HEK293 (cell line): ENCODE measurements at regions not wholly inside any gene's neighbourhood (a gene's known extent, or its start where the extent isn't known, plus 50 kb on each side); places are given as distances from the start of the nearest gene placed in this dataset.

Source experiments
- CTCF ChIA-PET: fragments of 350-600 bp; formaldehyde crosslinking; extraction: SDS; loops from one replicate; lab custom pipeline; 2021; ENCODE audit warnings: antibody characterized with exemption; lab: Yijun Ruan, JAX
- POLR2A ChIA-PET: fragments of 300-600 bp; formaldehyde crosslinking; extraction: SDS; loops from one replicate; lab custom pipeline; 2020; ENCODE audit warnings: antibody characterized with exemption, inconsistent platforms; lab: Yijun Ruan, JAX
- H3K27ac ChIP-seq: fragments of 200-500 bp; sonication (Bioruptor generic); 2 replicates; pipeline ENCODE4 v1.5.1; 2014; ENCODE audit warnings: low read depth, low read length, control low read depth, inconsistent platforms; ENCODE audit errors: extremely low read depth
- H3K36me3 ChIP-seq, 2 experiments: fragments of 200-500 bp in 1 of 2; sonication (Bioruptor generic) in 1 of 2; 1 replicate in 1 of 2; 2 replicates in 1 of 2; pipeline ENCODE4 v1.5.1; 2014 to 2017; ENCODE audit warnings: inconsistent platforms in 2 of 2, low read length in 2 of 2; ENCODE audit not compliant: control insufficient read depth in 2 of 2, insufficient read depth in 1 of 2
- H3K4me1 ChIP-seq: fragments of 200-500 bp; sonication (Bioruptor generic); 2 replicates; pipeline ENCODE4 v1.5.1; 2014; ENCODE audit warnings: mild to moderate bottlenecking, low read length, inconsistent platforms; ENCODE audit not compliant: control insufficient read depth, insufficient read depth
- H3K4me3 ChIP-seq: 2 replicates; pipeline ENCODE4 v1.5.1; 2011; ENCODE audit warnings: low read depth, mild to moderate bottlenecking, control low read depth, low read length, moderate library complexity
- H3K9me3 ChIP-seq: fragments of 200-500 bp; sonication (Bioruptor generic); 2 replicates; pipeline ENCODE4 v1.5.1; 2014; ENCODE audit warnings: low read depth, low read length, inconsistent platforms; ENCODE audit not compliant: control insufficient read depth, insufficient read depth
- BCL11B ChIP-seq: fragments of 450-650 bp; formaldehyde crosslinking; IDR thresholded peaks from 2 replicates; pipeline ENCODE4 v1.5.1; 2016; ENCODE audit warnings: low read depth, missing biosample characterization, missing genetic modification characterization
- ZFHX2 ChIP-seq: fragments of 450-650 bp; formaldehyde crosslinking; conservative IDR thresholded peaks from 2 replicates; pipeline ENCODE4 v1.5.1; 2016; ENCODE audit warnings: missing biosample characterization, missing genetic modification characterization
- ZNF138 ChIP-seq: fragments of 450-650 bp; formaldehyde crosslinking; IDR thresholded peaks from 2 replicates; pipeline ENCODE4 v1.5.1; 2016; ENCODE audit warnings: missing biosample characterization, missing genetic modification characterization, borderline replicate concordance
- ZNF16 ChIP-seq: fragments of 450-650 bp; formaldehyde crosslinking; IDR thresholded peaks from 2 replicates; pipeline ENCODE4 v1.5.1; 2016; ENCODE audit warnings: low read depth, missing biosample characterization, missing genetic modification characterization
- ZNF211 ChIP-seq: fragments of 450-650 bp; formaldehyde crosslinking; IDR thresholded peaks from 2 replicates; pipeline ENCODE4 v1.5.1; 2016; ENCODE audit warnings: low read depth, missing biosample characterization, missing genetic modification characterization
- ZNF214 ChIP-seq: fragments of 450-650 bp; formaldehyde crosslinking; IDR thresholded peaks from 2 replicates; pipeline ENCODE4 v1.5.1; 2017; ENCODE audit warnings: missing biosample characterization, mild to moderate bottlenecking, missing genetic modification characterization, borderline replicate concordance
- ZNF350 ChIP-seq: fragments of 450-650 bp; formaldehyde crosslinking; IDR thresholded peaks from 2 replicates; pipeline ENCODE4 v1.5.0; 2017; ENCODE audit warnings: missing biosample characterization, mild to moderate bottlenecking, missing genetic modification characterization
- ZNF426 ChIP-seq: fragments of 450-650 bp; formaldehyde crosslinking; IDR thresholded peaks from 2 replicates; pipeline ENCODE4 v1.5.1; 2017; ENCODE audit warnings: missing biosample characterization, missing genetic modification characterization, mild to moderate bottlenecking, inconsistent platforms, moderate library complexity
- ZNF621 ChIP-seq: fragments of 450-650 bp; formaldehyde crosslinking; IDR thresholded peaks from 2 replicates; pipeline ENCODE4 v1.5.1; 2017; ENCODE audit warnings: missing biosample characterization, missing genetic modification characterization
- ZNF629 ChIP-seq: fragments of 450-650 bp; formaldehyde crosslinking; IDR thresholded peaks from 2 replicates; pipeline ENCODE4 v1.5.1; 2017; ENCODE audit warnings: missing biosample characterization, missing genetic modification characterization
- ZNF776 ChIP-seq: fragments of 450-650 bp; formaldehyde crosslinking; IDR thresholded peaks from 2 replicates; pipeline ENCODE4 v1.5.0; 2017; ENCODE audit warnings: missing biosample characterization, missing genetic modification characterization, borderline replicate concordance
- ZNF791 ChIP-seq: fragments of 450-650 bp; formaldehyde crosslinking; IDR thresholded peaks from 2 replicates; pipeline ENCODE4 v1.5.1; 2016; ENCODE audit warnings: missing biosample characterization, missing genetic modification characterization
- TF ChIP-seq, protein P1 (sequence below): fragments of 450-650 bp; formaldehyde crosslinking; IDR thresholded peaks from 2 replicates; pipeline ENCODE4 v1.5.1; 2017; ENCODE audit warnings: missing biosample characterization, missing genetic modification characterization
- TF ChIP-seq, protein P2 (sequence below): fragments of 450-650 bp; formaldehyde crosslinking; IDR thresholded peaks from 2 replicates; pipeline ENCODE4 v1.5.1; 2016; ENCODE audit warnings: missing biosample characterization, missing genetic modification characterization
- TF ChIP-seq, protein P3 (sequence below): fragments of 450-650 bp; formaldehyde crosslinking; IDR thresholded peaks from 2 replicates; pipeline ENCODE4 v1.5.1; 2016; ENCODE audit warnings: missing biosample characterization, missing genetic modification characterization, borderline replicate concordance
- TF ChIP-seq, protein P4 (sequence below): fragments of 450-650 bp; formaldehyde crosslinking; IDR thresholded peaks from 2 replicates; pipeline ENCODE4 v1.5.1; 2016; ENCODE audit warnings: missing biosample characterization, missing genetic modification characterization, low read depth
- TF ChIP-seq, protein P5 (sequence below): fragments of 450-650 bp; formaldehyde crosslinking; IDR thresholded peaks from 2 replicates; pipeline ENCODE4 v1.5.1; 2016; ENCODE audit warnings: missing biosample characterization, missing genetic modification characterization, borderline replicate concordance
- TF ChIP-seq, protein P6 (sequence below): fragments of 450-650 bp; formaldehyde crosslinking; IDR thresholded peaks from 2 replicates; pipeline ENCODE4 v1.5.1; 2016; ENCODE audit warnings: missing biosample characterization, missing genetic modification characterization

DNA sequence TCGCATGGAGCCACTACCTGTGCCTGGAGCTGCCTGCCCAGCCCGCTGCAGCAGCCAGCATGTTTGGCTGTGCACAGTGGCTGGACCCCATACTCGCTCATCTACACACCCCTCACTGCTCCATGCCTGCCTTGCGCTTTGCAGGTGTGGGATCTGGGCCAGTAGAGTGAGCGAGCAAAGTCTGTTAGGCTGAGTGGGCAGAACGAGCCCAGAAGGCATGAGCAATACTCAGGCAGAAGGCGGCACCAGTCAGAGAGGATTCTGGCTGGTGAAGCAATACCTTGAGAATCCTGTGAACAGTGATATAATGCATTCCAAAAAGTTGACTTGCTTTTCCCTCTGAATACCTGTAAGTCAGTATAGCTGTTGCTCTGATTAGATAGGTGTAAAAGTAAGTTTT lies 816.4 kb downstream of the KCNT2 start (continued):
- TF ChIP-seq, protein P1, sequence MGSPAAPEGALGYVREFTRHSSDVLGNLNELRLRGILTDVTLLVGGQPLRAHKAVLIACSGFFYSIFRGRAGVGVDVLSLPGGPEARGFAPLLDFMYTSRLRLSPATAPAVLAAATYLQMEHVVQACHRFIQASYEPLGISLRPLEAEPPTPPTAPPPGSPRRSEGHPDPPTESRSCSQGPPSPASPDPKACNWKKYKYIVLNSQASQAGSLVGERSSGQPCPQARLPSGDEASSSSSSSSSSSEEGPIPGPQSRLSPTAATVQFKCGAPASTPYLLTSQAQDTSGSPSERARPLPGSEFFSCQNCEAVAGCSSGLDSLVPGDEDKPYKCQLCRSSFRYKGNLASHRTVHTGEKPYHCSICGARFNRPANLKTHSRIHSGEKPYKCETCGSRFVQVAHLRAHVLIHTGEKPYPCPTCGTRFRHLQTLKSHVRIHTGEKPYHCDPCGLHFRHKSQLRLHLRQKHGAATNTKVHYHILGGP (tag by site-specific recombination): no peak
- TF ChIP-seq ZNF214 (tag by site-specific recombination): no peak
- TF ChIP-seq ZNF16 (tag by site-specific recombination): no peak
- TF ChIP-seq BCL11B (tag by site-specific recombination): no peak
- TF ChIP-seq, all 188 proteins: peak for 0

DNA sequence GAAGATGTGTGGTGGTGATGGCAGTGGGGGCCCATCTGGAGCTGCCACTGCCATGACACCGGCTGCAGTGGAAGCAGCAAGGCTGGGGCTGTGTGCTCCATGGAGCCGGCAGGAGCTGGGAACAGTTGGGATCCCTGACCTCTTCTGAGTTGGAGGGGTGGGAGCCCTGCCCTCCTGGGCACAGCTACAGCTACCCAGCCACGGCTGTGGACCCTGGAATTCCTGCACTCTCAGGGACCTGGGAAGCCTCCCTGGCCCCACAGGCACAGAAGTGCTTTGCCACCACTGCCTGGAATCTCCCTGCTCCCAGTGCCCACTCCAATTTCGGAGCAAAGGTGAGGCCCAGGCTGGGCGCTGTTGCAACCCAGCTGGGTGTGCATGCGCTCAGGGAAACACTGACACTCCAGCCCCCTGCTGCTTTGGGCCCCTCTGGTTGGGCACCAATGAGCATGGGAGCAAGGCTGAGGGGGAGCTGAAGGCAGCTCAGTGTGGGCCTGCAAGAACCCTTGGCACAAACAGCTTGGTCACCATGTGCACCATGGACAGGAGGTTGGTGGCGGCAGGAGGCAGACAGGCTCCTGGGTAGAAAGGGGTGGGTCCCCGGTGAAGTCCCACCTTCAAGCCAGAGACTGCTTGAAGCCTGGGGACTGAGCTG lies 817.6 kb downstream of the KCNT2 start:
- ChIA-PET POLR2A (no interaction called here), CTCF (no interaction called here)
- Histone ChIP-seq H3K36me3 (no peaks in the 10 kb centered on the region), H3K9me3 (no peaks in the 10 kb centered on the region), H3K27ac (no peak overlapping the region), H3K4me3 (no peak overlapping the region), H3K4me1 (no peaks in the 10 kb centered on the region)
- TF ChIP-seq ZNF211 (tag by site-specific recombination) (no peak), ZNF426 (tag by site-specific recombination) (no peak), ZNF350 (no peak), ZNF776 (tag by site-specific recombination) (no peak), ZNF621 (no peak), ZFHX2 (no peak), ZNF791 (tag by site-specific recombination) (no peak), ZNF629 (no peak), ZNF138 (no peak)
- TF ChIP-seq, protein P2, sequence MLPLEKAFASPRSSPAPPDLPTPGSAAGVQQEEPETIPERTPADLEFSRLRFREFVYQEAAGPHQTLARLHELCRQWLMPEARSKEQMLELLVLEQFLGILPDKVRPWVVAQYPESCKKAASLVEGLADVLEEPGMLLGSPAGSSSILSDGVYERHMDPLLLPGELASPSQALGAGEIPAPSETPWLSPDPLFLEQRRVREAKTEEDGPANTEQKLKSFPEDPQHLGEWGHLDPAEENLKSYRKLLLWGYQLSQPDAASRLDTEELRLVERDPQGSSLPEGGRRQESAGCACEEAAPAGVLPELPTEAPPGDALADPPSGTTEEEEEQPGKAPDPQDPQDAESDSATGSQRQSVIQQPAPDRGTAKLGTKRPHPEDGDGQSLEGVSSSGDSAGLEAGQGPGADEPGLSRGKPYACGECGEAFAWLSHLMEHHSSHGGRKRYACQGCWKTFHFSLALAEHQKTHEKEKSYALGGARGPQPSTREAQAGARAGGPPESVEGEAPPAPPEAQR (tag by site-specific recombination): no peak
- TF ChIP-seq, protein P3, sequence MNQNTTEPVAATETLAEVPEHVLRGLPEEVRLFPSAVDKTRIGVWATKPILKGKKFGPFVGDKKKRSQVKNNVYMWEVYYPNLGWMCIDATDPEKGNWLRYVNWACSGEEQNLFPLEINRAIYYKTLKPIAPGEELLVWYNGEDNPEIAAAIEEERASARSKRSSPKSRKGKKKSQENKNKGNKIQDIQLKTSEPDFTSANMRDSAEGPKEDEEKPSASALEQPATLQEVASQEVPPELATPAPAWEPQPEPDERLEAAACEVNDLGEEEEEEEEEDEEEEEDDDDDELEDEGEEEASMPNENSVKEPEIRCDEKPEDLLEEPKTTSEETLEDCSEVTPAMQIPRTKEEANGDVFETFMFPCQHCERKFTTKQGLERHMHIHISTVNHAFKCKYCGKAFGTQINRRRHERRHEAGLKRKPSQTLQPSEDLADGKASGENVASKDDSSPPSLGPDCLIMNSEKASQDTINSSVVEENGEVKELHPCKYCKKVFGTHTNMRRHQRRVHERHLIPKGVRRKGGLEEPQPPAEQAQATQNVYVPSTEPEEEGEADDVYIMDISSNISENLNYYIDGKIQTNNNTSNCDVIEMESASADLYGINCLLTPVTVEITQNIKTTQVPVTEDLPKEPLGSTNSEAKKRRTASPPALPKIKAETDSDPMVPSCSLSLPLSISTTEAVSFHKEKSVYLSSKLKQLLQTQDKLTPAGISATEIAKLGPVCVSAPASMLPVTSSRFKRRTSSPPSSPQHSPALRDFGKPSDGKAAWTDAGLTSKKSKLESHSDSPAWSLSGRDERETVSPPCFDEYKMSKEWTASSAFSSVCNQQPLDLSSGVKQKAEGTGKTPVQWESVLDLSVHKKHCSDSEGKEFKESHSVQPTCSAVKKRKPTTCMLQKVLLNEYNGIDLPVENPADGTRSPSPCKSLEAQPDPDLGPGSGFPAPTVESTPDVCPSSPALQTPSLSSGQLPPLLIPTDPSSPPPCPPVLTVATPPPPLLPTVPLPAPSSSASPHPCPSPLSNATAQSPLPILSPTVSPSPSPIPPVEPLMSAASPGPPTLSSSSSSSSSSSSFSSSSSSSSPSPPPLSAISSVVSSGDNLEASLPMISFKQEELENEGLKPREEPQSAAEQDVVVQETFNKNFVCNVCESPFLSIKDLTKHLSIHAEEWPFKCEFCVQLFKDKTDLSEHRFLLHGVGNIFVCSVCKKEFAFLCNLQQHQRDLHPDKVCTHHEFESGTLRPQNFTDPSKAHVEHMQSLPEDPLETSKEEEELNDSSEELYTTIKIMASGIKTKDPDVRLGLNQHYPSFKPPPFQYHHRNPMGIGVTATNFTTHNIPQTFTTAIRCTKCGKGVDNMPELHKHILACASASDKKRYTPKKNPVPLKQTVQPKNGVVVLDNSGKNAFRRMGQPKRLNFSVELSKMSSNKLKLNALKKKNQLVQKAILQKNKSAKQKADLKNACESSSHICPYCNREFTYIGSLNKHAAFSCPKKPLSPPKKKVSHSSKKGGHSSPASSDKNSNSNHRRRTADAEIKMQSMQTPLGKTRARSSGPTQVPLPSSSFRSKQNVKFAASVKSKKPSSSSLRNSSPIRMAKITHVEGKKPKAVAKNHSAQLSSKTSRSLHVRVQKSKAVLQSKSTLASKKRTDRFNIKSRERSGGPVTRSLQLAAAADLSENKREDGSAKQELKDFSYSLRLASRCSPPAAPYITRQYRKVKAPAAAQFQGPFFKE: no peak
- TF ChIP-seq, protein P4, sequence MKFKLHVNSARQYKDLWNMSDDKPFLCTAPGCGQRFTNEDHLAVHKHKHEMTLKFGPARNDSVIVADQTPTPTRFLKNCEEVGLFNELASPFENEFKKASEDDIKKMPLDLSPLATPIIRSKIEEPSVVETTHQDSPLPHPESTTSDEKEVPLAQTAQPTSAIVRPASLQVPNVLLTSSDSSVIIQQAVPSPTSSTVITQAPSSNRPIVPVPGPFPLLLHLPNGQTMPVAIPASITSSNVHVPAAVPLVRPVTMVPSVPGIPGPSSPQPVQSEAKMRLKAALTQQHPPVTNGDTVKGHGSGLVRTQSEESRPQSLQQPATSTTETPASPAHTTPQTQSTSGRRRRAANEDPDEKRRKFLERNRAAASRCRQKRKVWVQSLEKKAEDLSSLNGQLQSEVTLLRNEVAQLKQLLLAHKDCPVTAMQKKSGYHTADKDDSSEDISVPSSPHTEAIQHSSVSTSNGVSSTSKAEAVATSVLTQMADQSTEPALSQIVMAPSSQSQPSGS: no peak
- TF ChIP-seq, protein P5, sequence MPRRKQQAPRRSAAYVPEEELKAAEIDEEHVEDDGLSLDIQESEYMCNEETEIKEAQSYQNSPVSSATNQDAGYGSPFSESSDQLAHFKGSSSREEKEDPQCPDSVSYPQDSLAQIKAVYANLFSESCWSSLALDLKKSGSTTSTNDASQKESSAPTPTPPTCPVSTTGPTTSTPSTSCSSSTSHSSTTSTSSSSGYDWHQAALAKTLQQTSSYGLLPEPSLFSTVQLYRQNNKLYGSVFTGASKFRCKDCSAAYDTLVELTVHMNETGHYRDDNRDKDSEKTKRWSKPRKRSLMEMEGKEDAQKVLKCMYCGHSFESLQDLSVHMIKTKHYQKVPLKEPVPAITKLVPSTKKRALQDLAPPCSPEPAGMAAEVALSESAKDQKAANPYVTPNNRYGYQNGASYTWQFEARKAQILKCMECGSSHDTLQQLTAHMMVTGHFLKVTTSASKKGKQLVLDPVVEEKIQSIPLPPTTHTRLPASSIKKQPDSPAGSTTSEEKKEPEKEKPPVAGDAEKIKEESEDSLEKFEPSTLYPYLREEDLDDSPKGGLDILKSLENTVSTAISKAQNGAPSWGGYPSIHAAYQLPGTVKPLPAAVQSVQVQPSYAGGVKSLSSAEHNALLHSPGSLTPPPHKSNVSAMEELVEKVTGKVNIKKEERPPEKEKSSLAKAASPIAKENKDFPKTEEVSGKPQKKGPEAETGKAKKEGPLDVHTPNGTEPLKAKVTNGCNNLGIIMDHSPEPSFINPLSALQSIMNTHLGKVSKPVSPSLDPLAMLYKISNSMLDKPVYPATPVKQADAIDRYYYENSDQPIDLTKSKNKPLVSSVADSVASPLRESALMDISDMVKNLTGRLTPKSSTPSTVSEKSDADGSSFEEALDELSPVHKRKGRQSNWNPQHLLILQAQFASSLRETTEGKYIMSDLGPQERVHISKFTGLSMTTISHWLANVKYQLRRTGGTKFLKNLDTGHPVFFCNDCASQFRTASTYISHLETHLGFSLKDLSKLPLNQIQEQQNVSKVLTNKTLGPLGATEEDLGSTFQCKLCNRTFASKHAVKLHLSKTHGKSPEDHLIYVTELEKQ (tag by site-specific recombination): no peak
- TF ChIP-seq, protein P6, sequence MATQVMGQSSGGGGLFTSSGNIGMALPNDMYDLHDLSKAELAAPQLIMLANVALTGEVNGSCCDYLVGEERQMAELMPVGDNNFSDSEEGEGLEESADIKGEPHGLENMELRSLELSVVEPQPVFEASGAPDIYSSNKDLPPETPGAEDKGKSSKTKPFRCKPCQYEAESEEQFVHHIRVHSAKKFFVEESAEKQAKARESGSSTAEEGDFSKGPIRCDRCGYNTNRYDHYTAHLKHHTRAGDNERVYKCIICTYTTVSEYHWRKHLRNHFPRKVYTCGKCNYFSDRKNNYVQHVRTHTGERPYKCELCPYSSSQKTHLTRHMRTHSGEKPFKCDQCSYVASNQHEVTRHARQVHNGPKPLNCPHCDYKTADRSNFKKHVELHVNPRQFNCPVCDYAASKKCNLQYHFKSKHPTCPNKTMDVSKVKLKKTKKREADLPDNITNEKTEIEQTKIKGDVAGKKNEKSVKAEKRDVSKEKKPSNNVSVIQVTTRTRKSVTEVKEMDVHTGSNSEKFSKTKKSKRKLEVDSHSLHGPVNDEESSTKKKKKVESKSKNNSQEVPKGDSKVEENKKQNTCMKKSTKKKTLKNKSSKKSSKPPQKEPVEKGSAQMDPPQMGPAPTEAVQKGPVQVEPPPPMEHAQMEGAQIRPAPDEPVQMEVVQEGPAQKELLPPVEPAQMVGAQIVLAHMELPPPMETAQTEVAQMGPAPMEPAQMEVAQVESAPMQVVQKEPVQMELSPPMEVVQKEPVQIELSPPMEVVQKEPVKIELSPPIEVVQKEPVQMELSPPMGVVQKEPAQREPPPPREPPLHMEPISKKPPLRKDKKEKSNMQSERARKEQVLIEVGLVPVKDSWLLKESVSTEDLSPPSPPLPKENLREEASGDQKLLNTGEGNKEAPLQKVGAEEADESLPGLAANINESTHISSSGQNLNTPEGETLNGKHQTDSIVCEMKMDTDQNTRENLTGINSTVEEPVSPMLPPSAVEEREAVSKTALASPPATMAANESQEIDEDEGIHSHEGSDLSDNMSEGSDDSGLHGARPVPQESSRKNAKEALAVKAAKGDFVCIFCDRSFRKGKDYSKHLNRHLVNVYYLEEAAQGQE (tag by site-specific recombination): no peak
